Suprapubic skin (tissue), 4 donors: ENCODE measurements at regions not wholly inside any gene's neighbourhood (a gene's known extent, or its start where the extent isn't known, plus 50 kb on each side); places are given as distances from the start of the nearest gene placed in this dataset.

Source experiments
- DNase-seq, 2 donors: peaks; one replicate each; pipeline ENCODE4 v3.0.0-alpha.2; 2019; ENCODE audit warnings: low spot score in 2 of 2
- H3K27ac ChIP-seq: fragments of 200-600 bp; sonication (generic); one replicate; pipeline ENCODE4 v1.5.1; 2019
- H3K27me3 ChIP-seq: fragments of 200-600 bp; sonication (generic); one replicate; pipeline ENCODE4 v1.5.1; 2019
- H3K36me3 ChIP-seq: fragments of 200-600 bp; sonication (generic); one replicate; pipeline ENCODE4 v1.5.1; 2019
- H3K4me1 ChIP-seq: fragments of 200-600 bp; sonication (generic); one replicate; pipeline ENCODE4 v1.5.1; 2019
- H3K4me3 ChIP-seq: fragments of 200-600 bp; sonication (generic); one replicate; pipeline ENCODE4 v1.5.1; 2019; ENCODE audit warnings: mild to moderate bottlenecking
- H3K9me3 ChIP-seq: fragments of 200-600 bp; sonication (generic); one replicate; pipeline ENCODE4 v1.5.1; 2019
- CTCF ChIP-seq, 2 donors: fragments of 200-600 bp in 1 of 2; fragments of 450-650 bp in 1 of 2; sonication (generic) in 1 of 2; IDR thresholded peaks; one replicate each; pipeline ENCODE4 v1.5.1; 2016 to 2019; ENCODE audit warnings: antibody characterized with exemption in 2 of 2, mild to moderate bottlenecking in 1 of 2, moderate library complexity in 1 of 2
- EP300 ChIP-seq: sonication (generic); formaldehyde crosslinking; IDR thresholded peaks from one replicate; pipeline ENCODE4 v1.6.1; 2017; ENCODE audit warnings: antibody characterized with exemption
- POLR2A ChIP-seq, 2 donors: fragments of 450-650 bp; IDR thresholded peaks; one replicate each; pipeline ENCODE4 v1.6.1; 2017; ENCODE audit warnings: antibody characterized with exemption in 2 of 2, mild to moderate bottlenecking in 2 of 2, moderate library complexity in 2 of 2
- POLR2AphosphoS5 ChIP-seq, 3 donors: sonication (generic); formaldehyde crosslinking; IDR thresholded peaks; one replicate each; pipeline ENCODE4 v1.6.1; 2017; ENCODE audit warnings: antibody characterized with exemption in 3 of 3
- WGBS: methylation state at CpG from one replicate; pipeline ENCODE4 v1.1.5; 2018; 5-methylcytosine and 5-hydroxymethylcytosine counted together

- WGBS = 59% methylated on average over 4 of the region's 4 CpGs
Measured at GRCh38 chr11:80524349-80524748, 1083.5 kb upstream of the TENM4 start.

GRCh38 chr11:80523057-80523456 is 1082.2 kb upstream of the TENM4 start:
- Histone ChIP-seq H3K27me3 (no peaks in the 10 kb centered on the region), H3K9me3 (no peaks in the 10 kb centered on the region), H3K4me1 (no peaks in the 10 kb centered on the region), H3K4me3 (no peak overlapping the region), H3K27ac (no peak overlapping the region), H3K36me3 (no peaks in the 10 kb centered on the region)
- TF ChIP-seq POLR2A (IDR thresholded peaks at IDR 0.05) = no peak
- TF ChIP-seq CTCF (IDR thresholded peaks at IDR 0.05) = no peak
- no peak for TF ChIP-seq POLR2AphosphoS5 (IDR thresholded peaks at IDR 0.05)
- no peak for TF ChIP-seq EP300
- no peak for DNase-seq
- WGBS = 89% methylated on average over 1 of the region's 1 CpG

More at GRCh38 chr11:80524349-80524748, 1083.5 kb upstream of the TENM4 start:
- no peak for TF ChIP-seq POLR2A (IDR thresholded peaks at IDR 0.05)
- TF ChIP-seq EP300 = no peak
- no peak for TF ChIP-seq POLR2AphosphoS5 (IDR thresholded peaks at IDR 0.05)
- TF ChIP-seq CTCF (IDR thresholded peaks at IDR 0.05) = no peak
- Histone ChIP-seq H3K4me3 (no peak overlapping the region), H3K9me3 (no peaks in the 10 kb centered on the region), H3K27me3 (no peaks in the 10 kb centered on the region), H3K36me3 (no peaks in the 10 kb centered on the region), H3K27ac (no peak overlapping the region), H3K4me1 (no peaks in the 10 kb centered on the region)
- no peak for DNase-seq

GRCh38 chr11:80521592-80521991 is 1080.8 kb upstream of the TENM4 start:
- H3K4me3 ChIP-seq = no peak overlapping the region
- H3K4me1 ChIP-seq = no peaks in the 10 kb centered on the region
- H3K27me3 ChIP-seq = no peaks in the 10 kb centered on the region
- no peak for DNase-seq
- no peaks in the 10 kb centered on the region for H3K9me3 ChIP-seq
- no peak overlapping the region for H3K27ac ChIP-seq
- no peak for TF ChIP-seq POLR2A (IDR thresholded peaks at IDR 0.05)
- TF ChIP-seq POLR2AphosphoS5 (IDR thresholded peaks at IDR 0.05) = no peak
- no peak for TF ChIP-seq CTCF (IDR thresholded peaks at IDR 0.05)
- TF ChIP-seq EP300 = no peak
- 64% methylated on average over 3 of the region's 3 CpGs for WGBS
- no peaks in the 10 kb centered on the region for H3K36me3 ChIP-seq

GRCh38 chr11:80520507-80520887 is 1079.7 kb upstream of the TENM4 start:
- TF ChIP-seq CTCF (IDR thresholded peaks at IDR 0.05) (no peak), POLR2A (IDR thresholded peaks at IDR 0.05) (no peak), EP300 (no peak), POLR2AphosphoS5 (IDR thresholded peaks at IDR 0.05) (no peak)
- H3K27me3 ChIP-seq = no peaks in the 10 kb centered on the region

GRCh38 chr11:80519596-80520506 is 1079.0 kb upstream of the TENM4 start:
- 50% methylated on average over 7 of the region's 7 CpGs for WGBS
- TF ChIP-seq POLR2AphosphoS5 (IDR thresholded peaks at IDR 0.05) = no peak
- TF ChIP-seq EP300 = no peak
- TF ChIP-seq CTCF (IDR thresholded peaks at IDR 0.05) = no peak
- no peak for TF ChIP-seq POLR2A (IDR thresholded peaks at IDR 0.05)
- H3K27ac ChIP-seq = no peak overlapping the region
- no peaks in the 10 kb centered on the region for H3K9me3 ChIP-seq
- no peak for DNase-seq
- no peaks in the 10 kb centered on the region for H3K36me3 ChIP-seq
- no peaks in the 10 kb centered on the region for H3K27me3 ChIP-seq
- H3K4me3 ChIP-seq = no peak overlapping the region
- H3K4me1 ChIP-seq = no peaks in the 10 kb centered on the region

More at GRCh38 chr11:80520507-80520887, 1079.7 kb upstream of the TENM4 start:
- no peak overlapping the region for H3K27ac ChIP-seq
- H3K4me1 ChIP-seq = no peaks in the 10 kb centered on the region
- H3K36me3 ChIP-seq = no peaks in the 10 kb centered on the region
- no peaks in the 10 kb centered on the region for H3K9me3 ChIP-seq
- no peak for DNase-seq
- 38% methylated on average over 2 of the region's 2 CpGs for WGBS
- no peak overlapping the region for H3K4me3 ChIP-seq
